C4-2B (cell line): ENCODE measurements at regions not wholly inside any gene's neighbourhood (a gene's known extent, or its start where the extent isn't known, plus 50 kb on each side); places are given as distances from the start of the nearest gene placed in this dataset.

Source experiments
- H3K27ac ChIP-seq: fragments of 450-650 bp; 2 replicates; pipeline ENCODE4 v1.5.1; 2017
- ZFX ChIP-seq: fragments of 450-650 bp; IDR thresholded peaks from 2 replicates; pipeline ENCODE4 v1.6.1; 2017
- TF ChIP-seq, protein P1 (sequence below): fragments of 450-650 bp; conservative IDR thresholded peaks from 2 replicates; pipeline ENCODE4 v1.5.1; 2017; ENCODE audit warnings: mild to moderate bottlenecking

DNA sequence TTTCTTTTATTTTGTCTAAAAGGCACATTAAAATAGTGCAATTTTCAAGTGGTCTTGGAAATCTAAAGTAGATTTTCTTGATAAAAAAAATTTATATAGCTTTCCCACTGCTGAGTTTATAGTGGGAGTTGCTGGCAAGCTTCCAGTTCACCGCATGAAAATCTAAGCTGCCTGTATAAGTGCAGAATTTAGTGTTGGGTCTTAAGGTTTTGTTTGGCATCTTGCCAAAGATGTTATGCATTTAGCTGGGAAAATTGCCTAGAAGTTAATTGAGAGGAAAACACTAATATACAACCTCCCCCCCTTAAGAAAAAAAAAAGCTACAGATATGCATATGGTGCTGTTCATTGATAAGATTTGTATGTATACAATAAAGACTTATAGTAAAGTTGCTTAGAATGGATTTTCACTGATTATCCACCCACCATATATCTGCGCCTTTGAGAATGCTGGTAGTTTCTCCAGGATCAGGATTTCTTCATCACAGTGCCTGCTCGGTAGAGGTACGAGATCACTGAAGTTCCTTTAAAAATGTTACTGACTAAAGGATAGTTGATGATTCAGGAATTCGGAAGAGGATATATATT lies 803.2 kb upstream of the POU3F3 start:
- no peak for TF ChIP-seq ZFX
- TF ChIP-seq, protein P1, sequence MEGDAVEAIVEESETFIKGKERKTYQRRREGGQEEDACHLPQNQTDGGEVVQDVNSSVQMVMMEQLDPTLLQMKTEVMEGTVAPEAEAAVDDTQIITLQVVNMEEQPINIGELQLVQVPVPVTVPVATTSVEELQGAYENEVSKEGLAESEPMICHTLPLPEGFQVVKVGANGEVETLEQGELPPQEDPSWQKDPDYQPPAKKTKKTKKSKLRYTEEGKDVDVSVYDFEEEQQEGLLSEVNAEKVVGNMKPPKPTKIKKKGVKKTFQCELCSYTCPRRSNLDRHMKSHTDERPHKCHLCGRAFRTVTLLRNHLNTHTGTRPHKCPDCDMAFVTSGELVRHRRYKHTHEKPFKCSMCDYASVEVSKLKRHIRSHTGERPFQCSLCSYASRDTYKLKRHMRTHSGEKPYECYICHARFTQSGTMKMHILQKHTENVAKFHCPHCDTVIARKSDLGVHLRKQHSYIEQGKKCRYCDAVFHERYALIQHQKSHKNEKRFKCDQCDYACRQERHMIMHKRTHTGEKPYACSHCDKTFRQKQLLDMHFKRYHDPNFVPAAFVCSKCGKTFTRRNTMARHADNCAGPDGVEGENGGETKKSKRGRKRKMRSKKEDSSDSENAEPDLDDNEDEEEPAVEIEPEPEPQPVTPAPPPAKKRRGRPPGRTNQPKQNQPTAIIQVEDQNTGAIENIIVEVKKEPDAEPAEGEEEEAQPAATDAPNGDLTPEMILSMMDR: no peak
- no peak overlapping the region for H3K27ac ChIP-seq

DNA sequence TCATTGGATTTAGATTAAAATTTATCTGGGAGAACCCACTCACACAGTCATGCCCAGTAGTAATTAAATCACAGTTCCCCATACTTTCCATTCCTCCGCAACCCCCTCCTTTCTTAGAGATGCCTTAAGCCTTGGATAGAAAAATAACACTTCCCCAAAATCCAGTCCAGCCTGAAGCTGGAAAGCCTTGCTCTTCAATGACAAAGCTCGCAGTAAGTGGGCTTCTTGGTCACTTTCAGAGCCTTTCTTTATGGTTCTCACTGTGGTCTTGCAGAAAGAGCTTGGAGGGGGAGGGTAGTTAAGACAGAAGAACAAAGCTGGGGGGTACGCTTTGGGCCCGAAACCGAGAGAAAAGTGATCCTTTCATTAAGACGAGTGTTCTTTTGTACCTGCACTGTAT lies 802.1 kb upstream of the POU3F3 start:
- TF ChIP-seq, protein P1: no peak
- no peak for TF ChIP-seq ZFX

DNA sequence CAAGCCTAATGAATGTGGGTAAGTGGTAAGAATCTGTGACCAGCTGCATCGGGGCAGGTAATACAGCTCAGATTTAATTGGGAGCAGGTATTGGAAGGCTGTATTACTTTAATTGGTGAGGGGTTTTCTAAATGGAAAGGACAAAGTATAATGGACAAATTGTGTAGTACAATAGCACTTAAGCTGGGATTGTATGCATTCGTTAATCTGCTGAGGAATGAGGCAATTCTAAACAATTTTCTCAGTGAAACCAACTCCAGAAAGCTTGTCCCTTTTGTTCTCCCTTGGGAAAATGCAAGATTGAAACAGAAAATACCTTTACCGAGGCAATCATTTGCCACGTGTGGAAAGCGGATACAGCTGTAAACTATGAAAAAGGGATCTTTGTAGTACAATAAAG lies 801.6 kb upstream of the POU3F3 start:
- no peak for TF ChIP-seq ZFX
- TF ChIP-seq, protein P1: no peak
- no peak overlapping the region for H3K27ac ChIP-seq

More for the DNA sequence above, 802.1 kb upstream of the POU3F3 start:
- H3K27ac ChIP-seq: no peak overlapping the region

DNA sequence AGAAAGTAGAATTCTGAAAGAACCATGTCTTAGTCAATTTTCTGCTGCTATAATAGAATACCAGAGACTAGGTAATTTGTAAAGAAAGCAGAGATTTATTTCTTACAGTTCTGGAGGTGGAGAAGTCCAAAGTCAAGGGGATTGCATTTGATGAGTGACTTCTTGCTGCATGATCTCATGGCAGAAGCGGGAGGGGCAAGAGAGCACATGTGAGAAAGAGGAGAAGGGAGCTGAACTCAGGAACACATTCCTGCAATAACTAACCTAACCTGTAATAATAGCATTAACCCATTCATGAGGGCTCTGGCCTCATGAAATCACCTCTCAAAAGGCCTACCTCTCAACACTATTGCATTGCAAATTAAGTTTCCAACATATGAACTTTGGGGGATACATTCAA lies 797.5 kb upstream of the POU3F3 start:
- H3K27ac ChIP-seq: no peak overlapping the region
- TF ChIP-seq, protein P1: no peak
- no peak for TF ChIP-seq ZFX

DNA sequence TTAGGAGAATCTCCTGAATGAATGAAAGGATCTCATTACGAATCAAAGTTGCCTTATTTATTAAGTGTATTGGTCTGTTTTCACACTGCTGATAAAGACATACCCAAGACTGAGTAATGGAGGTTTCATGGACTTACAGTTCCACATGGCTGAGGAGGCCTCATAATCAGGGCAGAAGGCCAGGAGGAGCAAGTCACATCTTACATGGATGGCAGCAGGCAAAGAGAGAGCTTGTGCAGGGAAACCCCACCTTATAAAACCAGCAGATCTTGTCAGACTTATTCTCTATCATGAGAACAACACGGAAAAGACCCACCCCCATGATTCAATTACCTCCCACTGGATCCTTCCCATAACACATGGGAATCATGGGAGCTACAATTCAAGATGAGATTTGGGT lies 785.2 kb upstream of the POU3F3 start:
- no peak overlapping the region for H3K27ac ChIP-seq
- TF ChIP-seq, protein P1: no peak
- no peak for TF ChIP-seq ZFX

DNA sequence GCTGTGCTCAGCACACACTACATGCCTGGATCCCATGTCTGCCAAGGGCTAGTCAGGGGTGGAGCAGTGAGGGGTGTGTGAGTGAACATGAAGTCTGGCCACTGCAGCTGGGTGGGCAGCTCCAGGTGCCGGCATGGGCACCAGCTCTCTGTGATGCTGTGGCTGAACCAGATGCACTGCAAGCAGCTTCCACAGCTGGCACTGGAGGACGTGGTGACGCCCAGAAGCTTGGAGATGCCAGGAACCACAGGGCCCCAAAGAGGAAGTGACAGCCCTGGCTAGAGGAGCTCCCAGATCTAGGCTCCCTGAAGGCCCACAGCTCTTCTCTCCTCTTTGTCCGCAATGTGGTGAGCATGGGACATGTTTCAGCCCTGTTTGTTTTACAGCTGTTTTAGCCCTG lies 776.3 kb upstream of the POU3F3 start:
- TF ChIP-seq, protein P1: no peak
- TF ChIP-seq ZFX: no peak
- no peak overlapping the region for H3K27ac ChIP-seq

DNA sequence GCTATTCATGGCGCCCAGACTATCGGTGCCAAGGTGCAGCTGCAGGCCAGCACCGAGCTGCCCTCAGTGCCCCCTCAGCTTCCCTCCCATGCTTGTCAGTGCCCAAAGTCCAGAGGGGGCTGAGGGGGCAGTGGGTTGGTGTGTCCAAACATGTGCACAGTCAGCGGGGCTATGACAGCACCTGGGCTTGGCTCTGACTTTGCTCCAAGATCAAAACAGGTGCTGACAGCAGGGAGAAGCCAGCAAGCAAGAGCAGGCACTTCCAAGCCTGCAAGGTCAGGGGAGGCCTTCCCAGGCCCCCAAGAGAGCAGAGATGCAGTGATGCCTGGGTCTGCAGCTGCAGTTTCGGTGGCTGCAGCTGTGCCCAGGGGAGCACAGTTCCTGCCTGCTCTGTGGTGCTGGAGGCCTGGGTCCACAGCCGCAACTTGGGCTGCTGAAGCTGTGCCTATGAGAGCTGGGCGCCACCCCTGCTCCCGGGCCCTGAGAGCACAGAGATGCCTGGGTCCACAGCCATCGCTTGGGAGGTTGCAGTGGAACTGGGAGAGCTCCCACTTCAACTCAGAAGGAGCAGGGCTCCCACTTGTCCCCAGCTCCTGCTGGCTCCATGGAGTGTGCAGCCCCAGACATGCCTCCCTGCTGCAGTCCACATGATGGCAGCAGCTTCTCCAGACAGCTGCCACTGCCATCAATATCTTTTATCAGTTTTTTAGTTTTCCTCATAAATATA lies 775.3 kb upstream of the POU3F3 start:
- H3K27ac ChIP-seq: no peak overlapping the region
- TF ChIP-seq ZFX: no peak
- TF ChIP-seq, protein P1: peak; percentile 14; the same call in 1 of the 2 replicates
